CD8-positive, alpha-beta memory T cell (primary cell): ENCODE measurements at regions not wholly inside any gene's neighbourhood (a gene's known extent, or its start where the extent isn't known, plus 50 kb on each side); places are given as distances from the start of the nearest gene placed in this dataset.

Source experiments
- CTCF ChIA-PET: fragments of 350-600 bp; sonication (Branson Sonifier 250); formaldehyde crosslinking; loops from one replicate; lab custom pipeline; 2021; ENCODE audit warnings: antibody characterized with exemption; lab: Charles Lee
- POLR2A ChIA-PET: fragments of 350-600 bp; sonication (Branson Sonifier 250); formaldehyde crosslinking; loops from one replicate; lab custom pipeline; 2021; ENCODE audit warnings: antibody characterized with exemption; lab: Charles Lee
- DNase-seq, 5 donors: peaks; one replicate each; pipeline versions ENCODE4 v3.0.0 to v3.0.0-alpha.2; 2020 to 2022; ENCODE audit warnings: mixed read lengths in 1 of 5
- H3K27ac ChIP-seq: one replicate; pipeline ENCODE4 v1.7.0; 2013; ENCODE audit warnings: low read depth, mild to moderate bottlenecking, low read length, moderate library complexity
- H3K27me3 ChIP-seq: 2 replicates; pipeline ENCODE4 v1.7.0; 2013; ENCODE audit warnings: low read length, mild to moderate bottlenecking; ENCODE audit not compliant: insufficient read depth, poor library complexity, severe bottlenecking
- H3K36me3 ChIP-seq: 2 replicates; pipeline ENCODE4 v1.7.0; 2013; ENCODE audit warnings: mild to moderate bottlenecking, low read length, moderate library complexity; ENCODE audit not compliant: insufficient read depth
- H3K4me1 ChIP-seq: 2 replicates; pipeline ENCODE4 v1.7.0; 2013; ENCODE audit warnings: mild to moderate bottlenecking, low read length, moderate library complexity; ENCODE audit not compliant: insufficient read depth
- H3K4me3 ChIP-seq: 2 replicates; pipeline ENCODE4 v1.7.0; 2013; ENCODE audit warnings: mild to moderate bottlenecking, low read length
- H3K9me3 ChIP-seq: 2 replicates; pipeline ENCODE4 v1.7.0; 2013; ENCODE audit warnings: mild to moderate bottlenecking, low read length
- H3K27ac Mint-ChIP-seq, 8 donors: one replicate each; pipeline ENCODE4 v1.8.0; 2020 to 2021; ENCODE audit warnings: mixed read lengths in 8 of 8, mild to moderate bottlenecking in 6 of 8, inconsistent platforms in 3 of 8, moderate library complexity in 3 of 8
- H3K27me3 Mint-ChIP-seq, 2 donors: one replicate each; pipeline ENCODE4 v1.8.0; 2020 to 2021; ENCODE audit warnings: mixed read lengths in 2 of 2, mild to moderate bottlenecking in 1 of 2, moderate library complexity in 1 of 2
- H3K36me3 Mint-ChIP-seq, 3 donors: one replicate each; pipeline ENCODE4 v1.8.0; 2020 to 2021; ENCODE audit warnings: mixed read lengths in 3 of 3, inconsistent platforms in 1 of 3, mild to moderate bottlenecking in 1 of 3
- H3K4me1 Mint-ChIP-seq, 3 donors: one replicate each; pipeline ENCODE4 v1.8.0; 2020 to 2021; ENCODE audit warnings: mixed read lengths in 3 of 3, inconsistent platforms in 1 of 3, mild to moderate bottlenecking in 1 of 3
- H3K4me3 Mint-ChIP-seq, 7 donors: one replicate each; pipeline ENCODE4 v1.8.0; 2020 to 2021; ENCODE audit warnings: mixed read lengths in 7 of 7, mild to moderate bottlenecking in 6 of 7, moderate library complexity in 4 of 7, inconsistent platforms in 2 of 7
- H3K9me3 Mint-ChIP-seq, 5 donors: one replicate each; pipeline ENCODE4 v1.8.0; 2020 to 2022; ENCODE audit warnings: mixed read lengths in 5 of 5, mild to moderate bottlenecking in 3 of 5, moderate library complexity in 2 of 5, inconsistent platforms in 1 of 5

DNA sequence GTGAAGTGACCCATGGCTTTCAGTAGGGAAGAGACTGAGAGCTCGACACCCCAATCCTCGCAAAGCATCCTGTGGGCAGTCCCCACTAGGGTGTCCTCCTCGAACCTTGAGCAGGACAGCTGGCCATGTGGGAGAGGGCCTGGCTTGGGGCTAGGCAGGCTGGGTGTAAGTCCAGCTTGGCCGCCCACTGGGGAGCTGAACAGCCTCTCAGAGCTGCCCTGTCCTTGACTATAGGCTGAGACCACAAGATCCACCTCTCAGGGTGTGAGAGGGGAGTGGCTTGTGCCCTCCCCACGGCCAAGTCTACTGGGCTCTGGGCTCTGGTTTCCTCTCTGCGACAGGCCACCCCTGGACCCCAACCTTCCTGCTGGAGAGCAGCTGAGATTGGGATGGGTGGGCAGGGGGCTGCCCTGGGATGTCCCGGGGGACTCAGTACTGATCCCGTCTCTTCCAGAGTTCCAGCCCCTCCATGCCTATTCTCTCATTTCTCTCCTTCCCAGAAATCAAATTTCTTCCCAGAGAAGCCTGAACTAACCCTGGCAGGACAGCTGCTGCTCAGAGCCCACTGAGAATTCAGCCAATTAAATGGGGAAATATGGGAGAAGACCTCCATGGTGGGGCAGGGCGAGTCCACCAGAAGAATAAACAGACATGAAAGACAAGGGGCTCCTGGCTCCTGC is 282.9 kb downstream of the PTPRU start:
- Histone ChIP-seq H3K4me1 (no peaks in the 10 kb centered on the region), H3K27me3 (no peaks in the 10 kb centered on the region), H3K9me3 (no peaks in the 10 kb centered on the region), H3K27ac (no peak overlapping the region), H3K4me3 (no peak overlapping the region), H3K36me3 (no peaks in the 10 kb centered on the region)
- POLR2A ChIA-PET, result no interaction called here
- no peaks in the 10 kb centered on the region for H3K36me3 Mint-ChIP-seq
- H3K4me3 Mint-ChIP-seq, result no peak overlapping the region
- peaks cover 10 to 53% of the 10 kb centered on the region in 2 donors for H3K27me3 Mint-ChIP-seq
- no peaks in the 10 kb centered on the region for H3K4me1 Mint-ChIP-seq
- CTCF ChIA-PET, result no interaction called here
- no peaks in the 10 kb centered on the region for H3K9me3 Mint-ChIP-seq
- peak in 1 of 5 donors; percentile 14 for DNase-seq
- H3K27ac Mint-ChIP-seq, result no peak overlapping the region

DNA sequence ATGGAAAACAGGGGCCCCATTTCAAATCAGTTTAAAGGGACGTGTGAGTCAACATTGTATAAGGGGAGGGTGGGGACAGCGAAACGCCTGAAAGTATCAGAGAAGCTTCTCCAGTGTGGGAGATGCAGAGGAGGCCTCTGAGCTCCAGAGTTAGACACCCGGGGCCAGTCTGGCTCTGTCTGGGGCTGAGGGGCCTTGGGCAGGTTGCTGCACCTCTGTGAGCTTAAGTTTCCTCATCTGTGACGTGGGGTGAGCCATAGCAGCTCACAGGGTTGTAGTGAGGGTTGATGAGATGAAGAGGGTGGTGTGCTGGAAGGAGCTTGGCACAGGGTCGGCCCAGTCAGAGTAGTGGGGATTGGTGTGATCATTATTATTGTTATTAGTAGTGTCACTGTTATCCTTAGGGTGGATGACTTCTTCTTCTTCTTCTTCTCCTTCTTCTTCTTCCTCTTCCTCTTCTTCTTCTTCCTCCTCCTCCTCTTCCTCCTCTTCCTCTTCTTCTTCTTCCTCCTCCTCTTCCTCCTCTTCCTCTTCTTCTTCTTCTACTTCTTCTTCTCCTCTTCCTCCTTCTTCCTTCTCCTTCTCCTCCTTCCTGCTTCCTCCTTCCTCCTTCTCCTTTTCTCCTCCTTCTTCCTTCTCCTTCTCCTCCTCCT is 282.0 kb downstream of the PTPRU start:
- Mint-ChIP-seq H3K4me1 (no peaks in the 10 kb centered on the region), H3K9me3 (no peaks in the 10 kb centered on the region), H3K27me3 (peaks cover 4 to 46% of the 10 kb centered on the region in 2 donors), H3K36me3 (no peaks in the 10 kb centered on the region), H3K4me3 (no peak overlapping the region), H3K27ac (no peak overlapping the region)
- H3K4me3 ChIP-seq, result no peak overlapping the region
- no peaks in the 10 kb centered on the region for H3K9me3 ChIP-seq
- no peaks in the 10 kb centered on the region for H3K4me1 ChIP-seq
- H3K27ac ChIP-seq, result no peak overlapping the region
- ChIA-PET CTCF (no interaction called here), POLR2A (no interaction called here)
- H3K36me3 ChIP-seq, result no peaks in the 10 kb centered on the region
- H3K27me3 ChIP-seq, result no peaks in the 10 kb centered on the region
- DNase-seq, result peak in 1 of 5 donors; percentile 30

DNA sequence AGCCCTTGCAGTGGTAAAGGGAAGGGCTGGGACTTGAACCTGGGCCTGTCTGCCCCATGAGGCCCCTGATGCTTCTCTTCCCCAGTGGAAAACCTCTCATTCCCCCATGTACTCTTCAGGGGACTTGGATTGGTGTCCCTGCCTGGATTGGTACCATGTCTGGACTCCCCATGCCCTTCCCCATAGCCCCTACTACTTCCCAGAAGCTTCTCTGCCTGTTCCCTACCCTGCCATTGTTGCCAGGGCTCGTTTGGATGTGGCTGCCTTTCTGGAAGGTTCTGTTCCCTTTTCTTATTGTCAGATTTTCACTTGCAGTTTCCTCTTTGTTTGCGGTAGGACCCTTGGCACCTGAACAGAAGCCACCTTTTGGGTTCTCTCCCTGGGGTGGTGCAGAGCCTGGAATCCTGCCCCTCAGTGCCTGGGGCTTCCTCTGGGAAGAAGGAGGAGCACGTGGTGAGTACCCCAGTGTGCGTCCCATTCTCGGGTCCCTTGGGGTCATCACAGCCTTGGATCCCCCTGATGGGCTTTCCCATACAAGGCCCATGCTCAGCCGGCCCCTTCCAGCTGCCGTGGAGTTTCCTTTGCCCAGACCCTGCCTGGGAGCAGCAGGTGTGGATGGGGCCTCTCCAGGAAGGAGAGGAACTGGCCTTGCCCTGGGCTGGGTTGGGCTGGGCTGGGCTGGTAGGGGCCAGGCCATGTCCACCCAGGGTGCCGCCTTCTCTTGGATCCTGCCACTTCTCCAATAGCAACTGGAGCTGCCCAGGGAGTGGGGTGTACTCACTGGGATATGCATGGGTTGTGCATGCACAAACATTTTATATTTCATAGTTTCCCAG is 281.1 kb downstream of the PTPRU start:
- no peaks in the 10 kb centered on the region for H3K4me1 ChIP-seq
- H3K9me3 ChIP-seq, result no peaks in the 10 kb centered on the region
- ChIA-PET POLR2A (no interaction called here), CTCF (no interaction called here)
- DNase-seq, result peak in 1 of 5 donors; percentile 17
- no peaks in the 10 kb centered on the region for H3K9me3 Mint-ChIP-seq
- no peaks in the 10 kb centered on the region for H3K36me3 ChIP-seq
- no peaks in the 10 kb centered on the region for H3K36me3 Mint-ChIP-seq
- H3K4me1 Mint-ChIP-seq, result no peaks in the 10 kb centered on the region
- H3K27ac ChIP-seq, result no peak overlapping the region
- no peak overlapping the region for H3K4me3 Mint-ChIP-seq
- peaks cover 4 to 41% of the 10 kb centered on the region in 2 donors for H3K27me3 Mint-ChIP-seq
- no peak overlapping the region for H3K27ac Mint-ChIP-seq
- H3K27me3 ChIP-seq, result no peaks in the 10 kb centered on the region
- H3K4me3 ChIP-seq, result no peak overlapping the region

DNA sequence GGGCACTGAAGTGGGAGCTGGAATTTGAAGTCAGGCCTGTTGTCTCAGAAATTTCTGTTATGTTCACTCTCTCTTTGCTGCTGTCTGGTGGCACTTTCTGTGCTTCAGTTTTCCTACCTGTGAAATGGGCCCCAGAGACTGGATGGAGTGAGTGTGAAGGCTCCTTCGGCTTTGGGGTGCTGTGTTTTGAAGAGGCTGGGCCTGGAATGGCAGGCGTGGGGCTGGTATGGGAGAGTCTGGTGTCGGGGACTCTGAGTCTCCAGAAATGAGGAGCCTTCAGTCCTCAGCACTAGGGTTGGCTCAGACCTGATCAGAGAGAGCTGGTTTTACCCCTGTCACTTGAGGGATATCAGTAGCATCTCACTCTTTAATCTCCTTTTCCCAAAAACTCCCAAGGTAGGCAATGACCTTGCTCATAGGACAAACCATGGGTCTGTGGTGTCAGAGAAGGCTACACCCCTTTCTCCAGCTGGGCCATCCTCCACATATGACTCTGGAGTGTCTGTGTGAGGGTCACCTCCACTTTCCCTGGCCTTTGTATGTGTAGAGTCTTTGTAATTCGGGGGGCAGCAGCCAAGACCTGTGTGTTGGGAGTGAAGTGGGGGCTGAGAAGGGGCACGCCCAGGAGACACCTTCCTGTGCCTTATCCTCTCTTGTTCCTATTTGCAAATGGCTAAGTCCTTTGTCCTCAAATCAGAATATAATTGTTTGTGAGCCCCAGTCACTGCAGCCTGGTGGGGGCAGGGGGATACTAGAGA is 279.9 kb downstream of the PTPRU start:
- peak in 1 of 5 donors; percentile 6 for DNase-seq
- H3K27me3 ChIP-seq, result no peaks in the 10 kb centered on the region
- H3K27me3 Mint-ChIP-seq, result peaks cover 5 to 32% of the 10 kb centered on the region in 2 donors

DNA sequence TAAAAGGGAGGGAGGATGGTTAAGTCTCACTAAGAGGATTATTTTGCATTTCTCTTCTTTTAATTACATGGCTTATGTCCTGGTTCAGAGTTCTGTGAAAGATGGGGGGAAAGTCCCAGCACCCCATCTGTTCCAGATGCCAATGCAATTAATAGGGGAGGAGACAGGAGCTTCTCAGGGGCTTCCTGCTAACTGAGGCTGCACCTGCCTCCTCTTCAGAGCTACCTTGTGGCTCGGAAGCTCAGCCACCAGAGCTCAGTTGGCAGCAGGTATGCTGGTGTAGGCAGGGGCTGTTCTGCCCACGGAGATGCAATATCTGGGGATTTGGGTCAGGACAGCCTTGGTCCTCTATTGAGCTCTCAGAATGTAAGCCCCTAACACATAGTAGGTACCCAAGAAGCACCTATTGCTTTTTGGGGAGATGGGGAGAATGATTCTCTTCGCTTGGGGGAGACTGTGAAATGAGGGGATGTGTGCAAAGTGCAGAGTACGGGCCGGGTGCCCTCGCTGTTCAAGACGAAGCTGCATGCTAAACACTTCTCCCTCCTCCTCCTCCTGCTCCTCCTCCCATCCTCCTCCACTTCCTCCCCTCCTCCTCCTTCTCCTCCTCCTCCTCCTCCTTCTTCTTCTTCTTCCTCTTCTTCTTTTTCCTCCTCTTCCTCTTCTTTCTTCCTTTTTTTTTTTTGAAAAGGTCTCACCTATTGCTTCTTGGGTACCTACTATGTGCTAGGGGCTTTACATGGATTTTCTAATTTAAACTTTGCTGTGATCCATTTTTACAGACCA is 279.0 kb downstream of the PTPRU start:
- Histone ChIP-seq H3K36me3 (no peaks in the 10 kb centered on the region), H3K27me3 (no peaks in the 10 kb centered on the region), H3K4me1 (no peaks in the 10 kb centered on the region), H3K27ac (no peak overlapping the region), H3K9me3 (no peaks in the 10 kb centered on the region), H3K4me3 (no peak overlapping the region)
- DNase-seq, result peak in 1 of 5 donors; percentile 7
- Mint-ChIP-seq H3K27me3 (peaks cover 3 to 29% of the 10 kb centered on the region in 2 donors), H3K27ac (no peak overlapping the region), H3K9me3 (peaks cover 0 to 8% (median 0%) of the 10 kb centered on the region in 5 donors), H3K4me3 (no peak overlapping the region), H3K36me3 (no peaks in the 10 kb centered on the region), H3K4me1 (no peaks in the 10 kb centered on the region)
- CTCF ChIA-PET, result no interaction called here
- POLR2A ChIA-PET, result no interaction called here

More for the DNA sequence above, 279.9 kb downstream of the PTPRU start:
- Histone ChIP-seq H3K27ac (no peak overlapping the region), H3K4me1 (no peaks in the 10 kb centered on the region), H3K36me3 (no peaks in the 10 kb centered on the region), H3K4me3 (no peak overlapping the region), H3K9me3 (no peaks in the 10 kb centered on the region)
- no peak overlapping the region for H3K4me3 Mint-ChIP-seq
- ChIA-PET POLR2A (no interaction called here), CTCF (no interaction called here)
- H3K4me1 Mint-ChIP-seq, result no peaks in the 10 kb centered on the region
- no peaks in the 10 kb centered on the region for H3K36me3 Mint-ChIP-seq
- H3K9me3 Mint-ChIP-seq, result peaks cover 0 to 8% (median 0%) of the 10 kb centered on the region in 5 donors
- H3K27ac Mint-ChIP-seq, result no peak overlapping the region

DNA sequence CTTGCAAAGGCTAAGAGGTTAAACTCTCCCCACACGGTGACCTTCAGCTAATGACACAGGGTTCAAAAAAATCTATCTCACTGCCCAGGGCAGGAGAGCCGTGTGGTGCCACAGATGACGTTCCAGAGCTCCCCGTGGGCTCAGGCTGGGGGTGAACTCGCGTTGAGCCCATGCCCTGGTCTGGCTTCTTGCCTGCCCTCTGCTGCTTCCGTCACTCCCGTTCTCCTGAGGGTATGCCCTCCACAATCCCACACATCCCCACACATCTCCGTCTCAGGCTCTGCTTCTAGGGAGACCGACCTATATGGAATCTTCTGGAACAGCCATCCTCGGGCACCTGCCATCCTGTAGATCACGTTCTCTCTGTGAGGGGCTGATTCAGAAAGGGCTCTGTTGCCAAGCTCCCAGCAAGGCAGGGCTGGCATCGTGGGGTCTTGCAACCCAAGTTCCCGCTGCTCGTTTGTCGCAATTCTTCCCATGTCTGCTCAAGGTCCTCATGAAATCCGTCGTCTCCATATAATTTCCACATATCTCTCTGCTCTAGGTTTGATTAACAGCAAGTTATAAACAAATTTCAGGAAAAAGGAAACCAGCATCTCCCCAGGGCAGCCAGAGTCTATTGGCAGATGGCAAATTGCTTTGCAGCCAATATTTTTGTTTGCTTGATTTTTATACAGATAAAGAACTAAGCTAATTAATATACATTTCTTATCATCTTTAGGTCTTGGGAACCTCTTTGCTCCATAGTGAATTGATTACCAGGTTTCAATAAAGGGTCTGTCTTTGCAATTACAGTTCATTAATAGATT is 278.2 kb downstream of the PTPRU start:
- Histone ChIP-seq H3K4me3 (no peak overlapping the region), H3K27me3 (no peaks in the 10 kb centered on the region), H3K27ac (no peak overlapping the region), H3K9me3 (no peaks in the 10 kb centered on the region), H3K36me3 (no peaks in the 10 kb centered on the region), H3K4me1 (no peaks in the 10 kb centered on the region)
- CTCF ChIA-PET, result no interaction called here
- Mint-ChIP-seq H3K9me3 (peaks cover 0 to 8% (median 0%) of the 10 kb centered on the region in 5 donors), H3K36me3 (no peaks in the 10 kb centered on the region), H3K4me3 (no peak overlapping the region), H3K27me3 (peaks cover 3 to 24% of the 10 kb centered on the region in 2 donors), H3K4me1 (no peaks in the 10 kb centered on the region), H3K27ac (no peak overlapping the region)
- POLR2A ChIA-PET, result no interaction called here
- no peak for DNase-seq

DNA sequence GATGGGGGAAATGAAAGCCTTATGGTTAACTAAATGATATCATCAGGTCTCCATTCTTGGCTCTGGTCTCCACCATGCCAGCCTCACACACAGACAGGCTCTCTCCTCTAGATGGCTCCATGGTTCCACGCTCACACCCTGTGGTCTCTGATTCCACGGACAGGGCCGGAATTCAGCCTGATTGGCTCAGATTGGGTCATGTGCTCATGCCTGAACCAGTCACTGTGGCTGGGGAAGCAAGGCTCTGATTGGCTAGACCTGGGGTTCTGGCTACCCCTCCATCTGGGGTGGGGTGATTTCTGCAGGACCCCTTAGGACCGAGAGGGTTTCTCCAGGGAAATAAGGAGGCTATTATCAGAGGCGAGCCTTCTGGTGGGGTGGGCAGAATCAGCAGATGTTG is 277.0 kb downstream of the PTPRU start:
- Histone ChIP-seq H3K9me3 (no peaks in the 10 kb centered on the region), H3K27ac (no peak overlapping the region), H3K4me3 (no peak overlapping the region), H3K4me1 (no peaks in the 10 kb centered on the region), H3K36me3 (no peaks in the 10 kb centered on the region), H3K27me3 (no peaks in the 10 kb centered on the region)
- Mint-ChIP-seq H3K36me3 (no peaks in the 10 kb centered on the region), H3K27ac (no peak overlapping the region), H3K27me3 (peaks cover 7 to 22% of the 10 kb centered on the region in 2 donors), H3K4me1 (no peaks in the 10 kb centered on the region), H3K9me3 (peaks cover 0 to 8% (median 0%) of the 10 kb centered on the region in 5 donors), H3K4me3 (no peak overlapping the region)
- ChIA-PET POLR2A (no interaction called here), CTCF (no interaction called here)
- no peak for DNase-seq
